Body of pancreas (tissue), 4 donors: ENCODE measurements at regions not wholly inside any gene's neighbourhood (a gene's known extent, or its start where the extent isn't known, plus 50 kb on each side); places are given as distances from the start of the nearest gene placed in this dataset.

Experiments
- ATAC-seq: fragments of 150-250 bp; one replicate; pipeline ENCODE4 v1.9.1; 2016
- DNase-seq, 4 donors: peaks; one replicate each; pipeline ENCODE4 v3.0.0-alpha.2; 2019
- H3K27ac ChIP-seq, 4 donors: fragments of 200-600 bp; sonication (generic); 1 replicate in 3 of 4; 2 replicates in 1 of 4; pipeline versions ENCODE4 v1.5.1 to v1.6.1; 2016 to 2019; ENCODE audit warnings: mild to moderate bottlenecking in 1 of 4, mixed read lengths in 1 of 4, moderate library complexity in 1 of 4
- H3K27me3 ChIP-seq, 2 donors: fragments of 200-600 bp; sonication (generic); one replicate each; pipeline ENCODE4 v1.6.0; 2016; ENCODE audit warnings: mild to moderate bottlenecking in 1 of 2
- H3K36me3 ChIP-seq, 2 donors: fragments of 200-600 bp; sonication (generic); replicated peaks in 1 of 2; 2 replicates each; pipeline ENCODE4 v1.5.1; 2016; ENCODE audit warnings: low read depth in 2 of 2; ENCODE audit not compliant: insufficient read depth in 1 of 2
- H3K4me1 ChIP-seq: fragments of 200-600 bp; sonication (generic); one replicate; pipeline ENCODE4 v1.6.0; 2016
- H3K4me3 ChIP-seq, 2 donors: fragments of 200-600 bp; sonication (generic); 1 replicate in 1 of 2; 2 replicates in 1 of 2; pipeline ENCODE4 v1.5.1; 2016 to 2019
- H3K9me3 ChIP-seq, 3 donors: fragments of 200-600 bp; sonication (generic); 1 replicate in 2 of 3; 2 replicates in 1 of 3; pipeline ENCODE4 v1.5.1; 2016
- CTCF ChIP-seq, 7 experiments: fragments of 450-650 bp in 4 of 7; fragments of 200-600 bp in 3 of 7; sonication (generic) in 3 of 7; IDR thresholded peaks; one replicate each; pipeline ENCODE4 v1.5.1; 2016 to 2019; ENCODE audit warnings: antibody characterized with exemption in 7 of 7
- POLR2A ChIP-seq, 3 donors: fragments of 450-650 bp; IDR thresholded peaks; one replicate each; pipeline ENCODE4 v1.6.1; 2016; ENCODE audit warnings: antibody characterized with exemption in 3 of 3, mild to moderate bottlenecking in 2 of 3
- WGBS, 2 donors: methylation state at CpG; one replicate each; pipeline ENCODE4 v1.1.5; 2017; 5-methylcytosine and 5-hydroxymethylcytosine counted together
- intact Hi-C: fragments of 100-400 bp; cut with DNase I; formaldehyde crosslinking; loops from one replicate; pipeline ENCODE4 v1.15.1; 2023

- intact Hi-C loops, result no loop called here
- Histone ChIP-seq H3K9me3 (no peaks in the 10 kb centered on the region), H3K27me3 (no peaks in the 10 kb centered on the region), H3K36me3 (no peaks in the 10 kb centered on the region), H3K27ac (no peak overlapping the region), H3K4me1 (no peaks in the 10 kb centered on the region), H3K4me3 (no peak overlapping the region)
- DNase-seq, result no peak
- TF ChIP-seq POLR2A (IDR thresholded peaks at IDR 0.05) (no peak), CTCF (IDR thresholded peaks at IDR 0.05) (no peak)
- no peak for ATAC-seq
- WGBS, 2 donors, result 81 to 89% methylated on average over 7 to 8 of the region's 8 CpGs
Measured at GRCh38 chr20:24821391-24821790, 127.7 kb upstream of the CST7 start.

GRCh38 chr20:24823176-24823784 lies 125.8 kb upstream of the CST7 start:
- Histone ChIP-seq H3K9me3 (no peaks in the 10 kb centered on the region), H3K36me3 (no peaks in the 10 kb centered on the region), H3K4me1 (no peaks in the 10 kb centered on the region), H3K4me3 (no peak overlapping the region), H3K27ac (no peak overlapping the region), H3K27me3 (no peaks in the 10 kb centered on the region)
- WGBS, 2 donors, result 58 to 60% methylated on average over 8 of the region's 8 CpGs
- TF ChIP-seq CTCF (IDR thresholded peaks at IDR 0.05) (no peak), POLR2A (IDR thresholded peaks at IDR 0.05) (no peak)
- ATAC-seq, result no peak
- intact Hi-C loops, result no loop called here
- DNase-seq, result peak in 1 of 4 donors; percentile 1

GRCh38 chr20:24823989-24824693 lies 124.9 kb upstream of the CST7 start:
- WGBS, 2 donors, result 63 to 68% methylated on average over 1 to 13 of the region's 13 CpGs
- Histone ChIP-seq H3K27me3 (no peaks in the 10 kb centered on the region), H3K36me3 (no peaks in the 10 kb centered on the region), H3K9me3 (no peaks in the 10 kb centered on the region), H3K4me3 (no peak overlapping the region), H3K4me1 (no peaks in the 10 kb centered on the region), H3K27ac (no peak overlapping the region)
- ATAC-seq, result no peak
- no peak for TF ChIP-seq POLR2A (IDR thresholded peaks at IDR 0.05)
- TF ChIP-seq CTCF (IDR thresholded peaks at IDR 0.05), result no peak
- DNase-seq, result peak in 1 of 4 donors; percentile 3
- intact Hi-C loops, result no loop called here

- DNase-seq, result no peak
- TF ChIP-seq CTCF (IDR thresholded peaks at IDR 0.05), result no peak
- TF ChIP-seq POLR2A (IDR thresholded peaks at IDR 0.05), result no peak
- intact Hi-C loops, result no loop called here
Measured at GRCh38 chr20:24825591-24825990, 123.5 kb upstream of the CST7 start.

More at GRCh38 chr20:24825591-24825990, 123.5 kb upstream of the CST7 start:
- Histone ChIP-seq H3K4me1 (no peaks in the 10 kb centered on the region), H3K27me3 (no peaks in the 10 kb centered on the region), H3K9me3 (no peaks in the 10 kb centered on the region), H3K36me3 (no peaks in the 10 kb centered on the region), H3K27ac (no peak overlapping the region), H3K4me3 (no peak overlapping the region)
- 82 to 90% methylated on average over 4 to 6 of the region's 6 CpGs for WGBS, 2 donors
- no peak for ATAC-seq
